K562 (cell line): ENCODE measurements at regions not wholly inside any gene's neighbourhood (a gene's known extent, or its start where the extent isn't known, plus 50 kb on each side); places are given as distances from the start of the nearest gene placed in this dataset.

Experiments used
- CCAR2 ChIP-seq: fragments of 200-400 bp; formaldehyde crosslinking; IDR thresholded peaks from 2 replicates; pipeline ENCODE4 v1.6.1; 2017; ENCODE audit warnings: mild to moderate bottlenecking, low read depth, low read length
- COPS2 ChIP-seq: fragments of 450-650 bp; conservative IDR thresholded peaks from 2 replicates; pipeline ENCODE4 v1.6.1; 2016; ENCODE audit warnings: mild to moderate bottlenecking, moderate library complexity
- EP300 ChIP-seq: IDR thresholded peaks from 2 replicates; pipeline ENCODE4 v1.6.1; 2012; ENCODE audit warnings: low read length, improper control_type of control experiment
- MAFG ChIP-seq: fragments of 450-650 bp; conservative IDR thresholded peaks from 2 replicates; pipeline ENCODE4 v1.6.1; 2016; ENCODE audit warnings: missing genetic modification characterization, missing compliant biosample characterization
- POLR2A ChIP-seq: fragments of 450-650 bp; conservative IDR thresholded peaks from 2 replicates; pipeline ENCODE4 v1.6.1; 2016
- RAD21 ChIP-seq, 2 experiments: fragments of 250-450 bp in 1 of 2; fragments of 450-650 bp in 1 of 2; sonication (Bioruptor Pico) in 1 of 2; formaldehyde crosslinking in 1 of 2; IDR thresholded peaks in 1 of 2; conservative IDR thresholded peaks in 1 of 2; 2 replicates each; pipeline versions ENCODE4 v1.4.0 to v1.8.0; 2020 to 2022; ENCODE audit warnings: mild to moderate bottlenecking in 2 of 2, moderate library complexity in 1 of 2
- SNIP1 ChIP-seq: fragments of 450-650 bp; IDR thresholded peaks from 2 replicates; pipeline ENCODE4 v1.7.1; 2017; ENCODE audit warnings: low read depth, mild to moderate bottlenecking
- SREBF2 ChIP-seq: sonication (generic); formaldehyde crosslinking; IDR thresholded peaks from 2 replicates; pipeline ENCODE4 v1.4.0; 2020; ENCODE audit warnings: mild to moderate bottlenecking, missing genetic modification reagents
- TCF3 ChIP-seq: sonication (generic); formaldehyde crosslinking; IDR thresholded peaks from 2 replicates; pipeline ENCODE4 v1.4.0; 2020; ENCODE audit warnings: mild to moderate bottlenecking, missing genetic modification reagents
- ZNF699 ChIP-seq: fragments of 250-450 bp; sonication (Bioruptor Pico); IDR thresholded peaks from 2 replicates; pipeline ENCODE4 v1.8.0; 2021; ENCODE audit warnings: mild to moderate bottlenecking, moderate library complexity; ENCODE audit not compliant: insufficient replicate concordance
- TF ChIP-seq, protein P1 (sequence below), 3 experiments: IDR thresholded peaks in 2 of 3; conservative IDR thresholded peaks in 1 of 3; 2 replicates each; pipeline ENCODE4 v1.5.1; 2011 to 2012; ENCODE audit warnings: low read length in 3 of 3, mild to moderate bottlenecking in 3 of 3, control low read depth in 2 of 3, improper control_type of control experiment in 1 of 3, inconsistent platforms in 1 of 3, low read depth in 1 of 3, mixed read lengths in 1 of 3, moderate library complexity in 1 of 3; ENCODE audit not compliant: insufficient read depth in 2 of 3
- TF ChIP-seq, protein P2 (sequence below): fragments of 450-650 bp; conservative IDR thresholded peaks from 2 replicates; pipeline ENCODE4 v1.6.1; 2016; ENCODE audit warnings: missing genetic modification characterization, low read depth, mild to moderate bottlenecking, control low read depth, missing compliant biosample characterization
- TF ChIP-seq, protein P3 (sequence below): fragments of 450-650 bp; IDR thresholded peaks from 2 replicates; pipeline ENCODE4 v1.6.1; 2018; ENCODE audit not compliant: partially characterized antibody
- TF ChIP-seq, protein P4 (sequence below): sonication (generic); formaldehyde crosslinking; IDR thresholded peaks from 2 replicates; pipeline ENCODE4 v1.8.0; 2023; ENCODE audit warnings: missing genetic modification reagents, mild to moderate bottlenecking, borderline replicate concordance

DNA sequence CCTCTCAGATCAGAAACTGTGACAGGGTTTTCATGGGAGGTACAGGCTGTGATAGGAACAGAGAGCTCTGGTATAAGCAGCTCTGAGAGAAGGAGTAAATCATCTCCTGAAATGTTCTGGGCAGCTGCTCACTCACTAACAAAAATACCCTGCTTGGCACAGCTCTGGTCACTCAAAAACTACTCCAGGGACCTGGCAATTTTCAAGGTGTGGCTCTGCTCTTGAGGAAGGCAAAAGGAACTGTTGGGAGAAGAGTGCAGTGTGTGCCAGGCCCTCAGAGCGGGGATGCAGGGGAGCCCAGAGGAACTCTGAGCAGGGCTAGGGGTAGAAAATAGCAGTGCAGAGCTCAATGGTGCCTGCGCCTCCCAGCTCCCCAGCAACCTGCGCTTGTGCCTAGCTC lies 180.5 kb upstream of the ZBED5 start:
- no peak for TF ChIP-seq CCAR2
- TF ChIP-seq COPS2, result no peak
- TF ChIP-seq, protein P1, sequence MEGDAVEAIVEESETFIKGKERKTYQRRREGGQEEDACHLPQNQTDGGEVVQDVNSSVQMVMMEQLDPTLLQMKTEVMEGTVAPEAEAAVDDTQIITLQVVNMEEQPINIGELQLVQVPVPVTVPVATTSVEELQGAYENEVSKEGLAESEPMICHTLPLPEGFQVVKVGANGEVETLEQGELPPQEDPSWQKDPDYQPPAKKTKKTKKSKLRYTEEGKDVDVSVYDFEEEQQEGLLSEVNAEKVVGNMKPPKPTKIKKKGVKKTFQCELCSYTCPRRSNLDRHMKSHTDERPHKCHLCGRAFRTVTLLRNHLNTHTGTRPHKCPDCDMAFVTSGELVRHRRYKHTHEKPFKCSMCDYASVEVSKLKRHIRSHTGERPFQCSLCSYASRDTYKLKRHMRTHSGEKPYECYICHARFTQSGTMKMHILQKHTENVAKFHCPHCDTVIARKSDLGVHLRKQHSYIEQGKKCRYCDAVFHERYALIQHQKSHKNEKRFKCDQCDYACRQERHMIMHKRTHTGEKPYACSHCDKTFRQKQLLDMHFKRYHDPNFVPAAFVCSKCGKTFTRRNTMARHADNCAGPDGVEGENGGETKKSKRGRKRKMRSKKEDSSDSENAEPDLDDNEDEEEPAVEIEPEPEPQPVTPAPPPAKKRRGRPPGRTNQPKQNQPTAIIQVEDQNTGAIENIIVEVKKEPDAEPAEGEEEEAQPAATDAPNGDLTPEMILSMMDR (IDR thresholded peaks at IDR 0.05 in 2 of 3, conservative IDR thresholded peaks at IDR 0.05 in 1 of 3; ENCODE audit: insufficient read depth in 2 of 3, low read depth in 1 of 3, low read length in 3 of 3), result no peak
- no peak for TF ChIP-seq POLR2A
- TF ChIP-seq, protein P2, sequence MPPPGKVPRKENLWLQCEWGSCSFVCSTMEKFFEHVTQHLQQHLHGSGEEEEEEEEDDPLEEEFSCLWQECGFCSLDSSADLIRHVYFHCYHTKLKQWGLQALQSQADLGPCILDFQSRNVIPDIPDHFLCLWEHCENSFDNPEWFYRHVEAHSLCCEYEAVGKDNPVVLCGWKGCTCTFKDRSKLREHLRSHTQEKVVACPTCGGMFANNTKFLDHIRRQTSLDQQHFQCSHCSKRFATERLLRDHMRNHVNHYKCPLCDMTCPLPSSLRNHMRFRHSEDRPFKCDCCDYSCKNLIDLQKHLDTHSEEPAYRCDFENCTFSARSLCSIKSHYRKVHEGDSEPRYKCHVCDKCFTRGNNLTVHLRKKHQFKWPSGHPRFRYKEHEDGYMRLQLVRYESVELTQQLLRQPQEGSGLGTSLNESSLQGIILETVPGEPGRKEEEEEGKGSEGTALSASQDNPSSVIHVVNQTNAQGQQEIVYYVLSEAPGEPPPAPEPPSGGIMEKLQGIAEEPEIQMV (tag), result no peak
- no peak for TF ChIP-seq EP300
- TF ChIP-seq, protein P3, sequence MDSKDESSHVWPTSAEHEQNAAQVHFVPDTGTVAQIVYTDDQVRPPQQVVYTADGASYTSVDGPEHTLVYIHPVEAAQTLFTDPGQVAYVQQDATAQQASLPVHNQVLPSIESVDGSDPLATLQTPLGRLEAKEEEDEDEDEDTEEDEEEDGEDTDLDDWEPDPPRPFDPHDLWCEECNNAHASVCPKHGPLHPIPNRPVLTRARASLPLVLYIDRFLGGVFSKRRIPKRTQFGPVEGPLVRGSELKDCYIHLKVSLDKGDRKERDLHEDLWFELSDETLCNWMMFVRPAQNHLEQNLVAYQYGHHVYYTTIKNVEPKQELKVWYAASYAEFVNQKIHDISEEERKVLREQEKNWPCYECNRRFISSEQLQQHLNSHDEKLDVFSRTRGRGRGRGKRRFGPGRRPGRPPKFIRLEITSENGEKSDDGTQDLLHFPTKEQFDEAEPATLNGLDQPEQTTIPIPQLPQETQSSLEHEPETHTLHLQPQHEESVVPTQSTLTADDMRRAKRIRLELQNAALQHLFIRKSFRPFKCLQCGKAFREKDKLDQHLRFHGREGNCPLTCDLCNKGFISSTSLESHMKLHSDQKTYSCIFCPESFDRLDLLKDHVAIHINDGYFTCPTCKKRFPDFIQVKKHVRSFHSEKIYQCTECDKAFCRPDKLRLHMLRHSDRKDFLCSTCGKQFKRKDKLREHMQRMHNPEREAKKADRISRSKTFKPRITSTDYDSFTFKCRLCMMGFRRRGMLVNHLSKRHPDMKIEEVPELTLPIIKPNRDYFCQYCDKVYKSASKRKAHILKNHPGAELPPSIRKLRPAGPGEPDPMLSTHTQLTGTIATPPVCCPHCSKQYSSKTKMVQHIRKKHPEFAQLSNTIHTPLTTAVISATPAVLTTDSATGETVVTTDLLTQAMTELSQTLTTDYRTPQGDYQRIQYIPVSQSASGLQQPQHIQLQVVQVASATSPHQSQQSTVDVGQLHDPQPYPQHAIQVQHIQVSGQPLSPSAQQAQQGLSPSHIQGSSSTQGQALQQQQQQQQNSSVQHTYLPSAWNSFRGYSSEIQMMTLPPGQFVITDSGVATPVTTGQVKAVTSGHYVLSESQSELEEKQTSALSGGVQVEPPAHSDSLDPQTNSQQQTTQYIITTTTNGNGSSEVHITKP, result no peak
- no peak for TF ChIP-seq ZNF699 (CRISPR knock-in tag)
- TF ChIP-seq, protein P4, sequence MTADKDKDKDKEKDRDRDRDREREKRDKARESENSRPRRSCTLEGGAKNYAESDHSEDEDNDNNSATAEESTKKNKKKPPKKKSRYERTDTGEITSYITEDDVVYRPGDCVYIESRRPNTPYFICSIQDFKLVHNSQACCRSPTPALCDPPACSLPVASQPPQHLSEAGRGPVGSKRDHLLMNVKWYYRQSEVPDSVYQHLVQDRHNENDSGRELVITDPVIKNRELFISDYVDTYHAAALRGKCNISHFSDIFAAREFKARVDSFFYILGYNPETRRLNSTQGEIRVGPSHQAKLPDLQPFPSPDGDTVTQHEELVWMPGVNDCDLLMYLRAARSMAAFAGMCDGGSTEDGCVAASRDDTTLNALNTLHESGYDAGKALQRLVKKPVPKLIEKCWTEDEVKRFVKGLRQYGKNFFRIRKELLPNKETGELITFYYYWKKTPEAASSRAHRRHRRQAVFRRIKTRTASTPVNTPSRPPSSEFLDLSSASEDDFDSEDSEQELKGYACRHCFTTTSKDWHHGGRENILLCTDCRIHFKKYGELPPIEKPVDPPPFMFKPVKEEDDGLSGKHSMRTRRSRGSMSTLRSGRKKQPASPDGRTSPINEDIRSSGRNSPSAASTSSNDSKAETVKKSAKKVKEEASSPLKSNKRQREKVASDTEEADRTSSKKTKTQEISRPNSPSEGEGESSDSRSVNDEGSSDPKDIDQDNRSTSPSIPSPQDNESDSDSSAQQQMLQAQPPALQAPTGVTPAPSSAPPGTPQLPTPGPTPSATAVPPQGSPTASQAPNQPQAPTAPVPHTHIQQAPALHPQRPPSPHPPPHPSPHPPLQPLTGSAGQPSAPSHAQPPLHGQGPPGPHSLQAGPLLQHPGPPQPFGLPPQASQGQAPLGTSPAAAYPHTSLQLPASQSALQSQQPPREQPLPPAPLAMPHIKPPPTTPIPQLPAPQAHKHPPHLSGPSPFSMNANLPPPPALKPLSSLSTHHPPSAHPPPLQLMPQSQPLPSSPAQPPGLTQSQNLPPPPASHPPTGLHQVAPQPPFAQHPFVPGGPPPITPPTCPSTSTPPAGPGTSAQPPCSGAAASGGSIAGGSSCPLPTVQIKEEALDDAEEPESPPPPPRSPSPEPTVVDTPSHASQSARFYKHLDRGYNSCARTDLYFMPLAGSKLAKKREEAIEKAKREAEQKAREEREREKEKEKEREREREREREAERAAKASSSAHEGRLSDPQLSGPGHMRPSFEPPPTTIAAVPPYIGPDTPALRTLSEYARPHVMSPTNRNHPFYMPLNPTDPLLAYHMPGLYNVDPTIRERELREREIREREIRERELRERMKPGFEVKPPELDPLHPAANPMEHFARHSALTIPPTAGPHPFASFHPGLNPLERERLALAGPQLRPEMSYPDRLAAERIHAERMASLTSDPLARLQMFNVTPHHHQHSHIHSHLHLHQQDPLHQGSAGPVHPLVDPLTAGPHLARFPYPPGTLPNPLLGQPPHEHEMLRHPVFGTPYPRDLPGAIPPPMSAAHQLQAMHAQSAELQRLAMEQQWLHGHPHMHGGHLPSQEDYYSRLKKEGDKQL, result no peak
- TF ChIP-seq SNIP1, result no peak
- TF ChIP-seq MAFG (tag), result no peak
- no peak for TF ChIP-seq TCF3
- TF ChIP-seq SREBF2 (CRISPR knock-in tag), result no peak
- TF ChIP-seq RAD21 (CRISPR knock-in tag; conservative IDR thresholded peaks at IDR 0.05 in 1 of 2, IDR thresholded peaks at IDR 0.05 in 1 of 2), result no peak
